Liver (tissue), 3 donors: ENCODE measurements at regions not wholly inside any gene's neighbourhood (a gene's known extent, or its start where the extent isn't known, plus 50 kb on each side); places are given as distances from the start of the nearest gene placed in this dataset.

Experiments used
- CTCF ChIP-seq: fragments of 150-350 bp; IDR thresholded peaks from 2 replicates; pipeline ENCODE4 v1.5.1; 2017; ENCODE audit warnings: improper control_type of control experiment, low read depth, low read length; ENCODE audit not compliant: missing input control
- FOXA1 ChIP-seq: IDR thresholded peaks from 2 replicates; pipeline ENCODE4 v1.6.1; 2016; ENCODE audit warnings: antibody characterized with exemption
- JUND ChIP-seq, 2 donors: IDR thresholded peaks; 2 replicates each; pipeline ENCODE4 v1.6.1; 2016; ENCODE audit warnings: antibody characterized with exemption in 2 of 2
- RAD21 ChIP-seq, 2 donors: IDR thresholded peaks; 2 replicates each; pipeline ENCODE4 v1.6.1; 2016; ENCODE audit warnings: antibody characterized with exemption in 2 of 2, mild to moderate bottlenecking in 2 of 2
- donor health status: healthy.
- donor health status: healthy.

- TF ChIP-seq CTCF (no peak), FOXA1 (no peak), JUND (IDR thresholded peaks at IDR 0.05) (no peak), RAD21 (IDR thresholded peaks at IDR 0.05) (no peak)
These were observed 85.5 kb upstream of the TMEM132E start for GRCh38 chr17:34493917-34494316.
